ENCODE measurements at regions not wholly inside any gene's neighbourhood (a gene's known extent, or its start where the extent isn't known, plus 50 kb on each side); places are given as distances from the start of the nearest gene placed in this dataset.

DNA sequence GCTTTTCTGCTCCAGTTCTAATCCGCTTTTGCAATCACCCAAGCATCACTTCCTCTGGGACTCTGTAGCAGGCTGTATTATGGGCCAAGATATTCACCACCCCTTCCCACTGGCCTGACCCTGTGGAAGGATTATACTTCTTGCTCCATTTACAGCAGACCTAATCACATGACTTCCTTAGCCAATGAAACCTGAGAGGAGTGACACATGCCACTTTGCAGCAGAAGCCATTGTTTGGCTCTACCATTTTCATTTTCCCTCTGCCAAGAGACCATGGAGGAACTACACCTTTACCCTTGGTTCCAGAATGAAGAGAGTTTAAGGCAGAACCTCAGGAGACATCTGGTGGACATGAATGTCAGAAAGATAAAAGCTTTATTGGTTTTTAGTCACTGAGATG lies 134.9 kb upstream of the HSD17B12 start:
- DNase-seq: no peak

- DNase-seq: no peak
Observed at GRCh38 chr11:43546561-43547429, 133.7 kb upstream of the HSD17B12 start.

DNA sequence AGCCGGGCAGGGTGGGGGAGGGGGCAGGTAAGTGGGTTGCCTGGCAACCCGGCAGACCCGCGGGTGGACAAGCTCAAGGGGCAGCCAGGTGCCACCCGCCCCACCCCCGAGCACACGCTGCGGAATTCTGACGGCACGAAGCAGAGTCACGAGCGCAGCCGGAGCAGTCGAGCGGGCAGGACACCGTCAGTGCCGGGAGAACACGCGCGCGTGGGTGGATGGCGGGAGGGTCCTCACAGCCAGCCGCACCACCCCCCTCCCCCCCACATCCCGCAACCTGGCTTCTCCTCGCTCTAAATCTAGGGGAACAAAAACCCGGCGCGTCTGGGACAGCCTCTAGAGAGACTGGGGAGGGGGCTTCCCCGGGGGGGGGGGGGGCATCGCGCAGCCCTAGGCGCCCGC lies 133.1 kb upstream of the HSD17B12 start:
- DNase-seq: no peak

GRCh38 chr11:43547889-43548381 lies 132.6 kb upstream of the HSD17B12 start:
- no peak for DNase-seq

DNA sequence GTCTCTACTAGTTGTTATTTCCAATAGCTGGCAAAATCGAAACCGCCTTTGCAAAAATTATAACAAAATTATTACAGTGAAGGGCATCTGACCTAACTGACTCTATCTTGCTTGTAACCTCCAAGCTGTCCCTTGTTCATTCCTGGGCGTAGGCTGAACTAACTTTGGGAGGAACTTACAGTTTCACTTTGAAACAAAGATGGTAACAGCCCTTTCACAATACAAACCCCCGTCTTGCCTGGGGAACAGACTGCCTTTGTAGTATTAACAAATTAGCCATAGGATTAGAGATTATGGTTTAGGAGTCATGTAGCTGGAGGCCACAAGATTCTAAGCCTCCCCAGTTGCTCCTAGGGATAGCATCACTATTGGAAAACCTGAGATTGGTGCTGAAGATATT lies 131.6 kb upstream of the HSD17B12 start:
- DNase-seq: no peak

- no peak for DNase-seq
Observed at GRCh38 chr11:43549624-43550023, 130.9 kb upstream of the HSD17B12 start.

- no peak for DNase-seq
Observed at GRCh38 chr11:43550714-43551113, 129.8 kb upstream of the HSD17B12 start.

- DNase-seq: no peak
Observed at GRCh38 chr11:43554148-43554473, 126.4 kb upstream of the HSD17B12 start.

GRCh38 chr11:43555186-43555585 lies 125.4 kb upstream of the HSD17B12 start:
- DNase-seq: no peak

GRCh38 chr11:43555816-43556611 lies 124.5 kb upstream of the HSD17B12 start:
- peak in 1 of 2 donors; percentile 30 for DNase-seq

DNA sequence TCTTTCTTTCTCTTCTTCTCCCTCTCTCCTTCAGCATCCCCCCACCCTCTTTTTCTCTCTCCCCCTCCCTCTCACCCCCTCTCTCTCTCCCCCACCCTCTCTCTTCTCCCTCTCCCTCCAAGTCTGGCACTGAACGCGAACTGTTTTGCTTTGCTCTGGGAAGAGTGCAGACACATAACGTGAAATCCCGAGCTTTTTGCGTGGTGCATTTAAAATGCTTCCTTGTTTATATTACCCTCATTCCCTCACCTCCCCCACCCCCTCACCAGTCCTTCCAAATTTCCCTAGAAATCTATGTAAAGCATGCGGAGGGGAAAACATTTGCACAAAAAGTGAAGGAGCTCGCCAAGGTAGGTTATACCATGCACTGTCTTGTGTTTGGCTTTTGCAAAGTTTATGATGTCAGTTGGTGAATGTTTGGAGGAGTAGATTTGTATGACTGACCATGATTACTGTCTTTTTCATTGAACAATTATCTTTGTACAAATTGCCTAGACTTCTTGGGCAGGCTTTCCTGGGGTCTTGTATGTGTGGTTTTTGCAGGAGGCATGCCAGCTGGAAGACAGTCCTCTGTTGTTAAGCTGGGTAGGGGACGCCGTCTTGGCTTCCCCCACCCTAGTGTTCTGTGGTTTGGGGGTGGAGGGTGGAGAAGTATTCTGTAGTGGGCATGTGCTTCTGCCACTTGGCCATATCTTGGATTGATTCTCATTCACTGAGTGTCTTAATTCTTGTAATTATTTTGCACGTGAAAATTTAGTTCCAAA lies 123.7 kb upstream of the HSD17B12 start:
- no peak for DNase-seq

- DNase-seq: no peak
Observed at GRCh38 chr11:43557553-43558110, 122.9 kb upstream of the HSD17B12 start.

DNA sequence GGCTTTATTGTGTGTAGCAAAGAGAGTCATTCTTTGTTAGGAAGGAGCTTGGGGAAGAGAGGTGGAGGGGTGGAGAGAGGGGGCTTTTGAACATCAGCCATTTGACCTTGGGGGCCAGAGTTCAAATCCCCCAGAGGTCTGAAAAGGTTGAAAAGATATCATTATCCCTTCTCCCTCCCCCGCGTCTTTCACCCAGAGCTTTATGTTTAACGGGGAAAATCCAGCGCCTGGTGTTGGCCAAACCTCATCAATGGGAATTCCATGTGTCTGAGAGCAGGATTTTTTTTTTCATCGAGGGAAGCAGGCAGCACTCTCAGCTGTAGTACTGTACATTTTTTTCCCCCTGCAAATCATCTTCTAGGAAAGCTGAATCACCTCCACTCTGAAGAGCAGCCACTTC lies 122.4 kb upstream of the HSD17B12 start:
- DNase-seq: no peak

DNA sequence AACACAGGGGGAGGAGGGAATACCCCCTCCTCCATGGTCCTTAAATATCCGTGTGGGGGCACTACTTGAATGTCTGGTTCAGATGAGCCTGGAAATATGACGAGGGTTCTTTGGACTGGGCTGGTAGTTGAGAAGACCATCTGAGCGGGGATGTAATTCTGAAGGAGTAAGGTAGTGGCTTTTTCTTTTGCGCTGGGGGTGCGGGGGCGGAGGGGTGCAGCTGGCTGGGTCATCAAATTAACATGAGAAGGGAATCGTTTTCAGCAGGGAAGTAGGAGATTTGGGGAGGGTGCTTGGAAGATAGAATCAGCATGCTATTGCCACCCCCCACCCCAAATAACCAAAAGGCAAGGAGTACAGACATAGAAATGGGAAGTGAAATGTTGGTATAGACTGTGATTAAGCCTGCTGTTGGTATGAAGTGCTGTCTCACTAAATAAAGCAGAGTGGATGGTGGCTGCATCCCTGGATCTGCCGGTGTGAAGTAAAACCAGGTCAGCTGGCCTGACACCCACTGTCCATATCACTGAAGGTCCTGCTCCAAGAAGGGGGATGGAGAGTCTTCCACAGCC lies 121.9 kb upstream of the HSD17B12 start:
- DNase-seq: no peak

DNA sequence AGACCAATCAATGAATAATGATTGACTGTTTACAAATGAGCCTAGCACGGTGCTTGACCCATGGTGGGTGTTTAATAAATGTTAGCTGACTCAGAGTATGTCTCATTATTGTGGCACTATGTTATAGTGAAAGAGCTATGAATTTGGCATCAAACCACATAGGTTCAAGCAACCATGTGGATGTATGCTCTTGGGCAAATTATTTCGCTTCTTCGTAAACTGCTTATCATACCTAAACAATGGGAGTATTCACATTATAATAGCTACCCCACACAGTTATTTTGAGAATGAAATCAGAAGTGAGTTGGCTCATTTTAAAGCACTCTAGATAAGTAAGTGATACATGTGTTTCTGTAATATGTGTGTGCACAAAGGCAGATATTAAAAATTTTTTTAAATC lies 118.7 kb upstream of the HSD17B12 start:
- DNase-seq: no peak

- peak in 1 of 2 donors; percentile 32 for DNase-seq
Observed at GRCh38 chr11:43567396-43567975, 113.1 kb upstream of the HSD17B12 start.

DNA sequence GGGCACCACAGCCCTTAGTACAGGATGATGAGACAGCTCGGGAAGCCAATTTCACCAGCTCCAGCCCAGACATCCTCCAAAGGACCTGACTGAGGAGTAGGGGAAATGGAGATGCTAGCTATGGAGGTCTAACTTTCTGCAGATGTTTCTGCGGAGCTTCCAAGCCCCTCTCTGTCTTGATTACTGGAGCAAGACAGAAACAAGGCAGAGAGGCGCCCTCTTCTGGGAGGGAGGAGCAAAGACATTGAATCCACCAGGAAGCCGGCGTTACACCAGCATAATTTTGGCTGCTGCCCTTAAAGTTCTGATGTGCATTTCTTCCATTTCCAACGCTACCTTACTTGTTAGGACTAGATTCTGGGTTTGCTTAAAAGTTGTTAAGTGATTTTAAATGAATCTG lies 107.3 kb upstream of the HSD17B12 start:
- DNase-seq: no peak

GRCh38 chr11:43573873-43574272 lies 106.7 kb upstream of the HSD17B12 start:
- DNase-seq: no peak

- DNase-seq: no peak
Observed at GRCh38 chr11:43574411-43574810, 106.1 kb upstream of the HSD17B12 start.

- peak in 1 of 2 donors; percentile 36 for DNase-seq
Observed at GRCh38 chr11:43574949-43575912, 105.3 kb upstream of the HSD17B12 start.
